Testis (tissue), 2 donors: ENCODE measurements at regions not wholly inside any gene's neighbourhood (a gene's known extent, or its start where the extent isn't known, plus 50 kb on each side); places are given as distances from the start of the nearest gene placed in this dataset.

ENCODE experiments used
- DNase-seq: peaks from one replicate; pipeline ENCODE4 v3.0.0-alpha.2; 2019
- H3K27ac ChIP-seq, 2 donors: fragments of 200-600 bp; sonication (generic); one replicate each; pipeline ENCODE4 v1.5.1; 2019
- H3K27me3 ChIP-seq: fragments of 200-600 bp; sonication (generic); one replicate; pipeline ENCODE4 v1.5.1; 2019
- H3K36me3 ChIP-seq: fragments of 200-600 bp; sonication (generic); one replicate; pipeline ENCODE4 v1.5.1; 2017; ENCODE audit warnings: low read depth; ENCODE audit errors: missing control alignments
- H3K4me1 ChIP-seq: fragments of 200-600 bp; sonication (generic); one replicate; pipeline ENCODE4 v1.5.1; 2019
- H3K4me3 ChIP-seq, 2 donors: fragments of 200-600 bp; sonication (generic); one replicate each; pipeline ENCODE4 v1.5.1; 2017 to 2019
- H3K9me3 ChIP-seq: fragments of 200-600 bp; sonication (generic); one replicate; pipeline ENCODE4 v1.5.1; 2017
- POLR2A ChIP-seq: fragments of 450-650 bp; IDR thresholded peaks from one replicate; pipeline ENCODE4 v1.6.1; 2017; ENCODE audit warnings: antibody characterized with exemption, mild to moderate bottlenecking, moderate library complexity
- WGBS, 2 donors: methylation state at CpG; one replicate each; pipeline ENCODE4 v1.1.5; 2018; 5-methylcytosine and 5-hydroxymethylcytosine counted together
- intact Hi-C: fragments of 100-400 bp; cut with DNase I; formaldehyde crosslinking; loops from one replicate; pipeline ENCODE4 v1.15.1; 2023; ENCODE audit warnings: low total_unique reads
- TF ChIP-seq, protein P1 (sequence below), 3 experiments: fragments of 450-650 bp in 2 of 3; fragments of 200-600 bp in 1 of 3; sonication (generic) in 1 of 3; IDR thresholded peaks; one replicate each; pipeline ENCODE4 v1.5.1; 2016 to 2019; ENCODE audit warnings: antibody characterized with exemption in 3 of 3, mild to moderate bottlenecking in 2 of 3, moderate library complexity in 1 of 3

DNA sequence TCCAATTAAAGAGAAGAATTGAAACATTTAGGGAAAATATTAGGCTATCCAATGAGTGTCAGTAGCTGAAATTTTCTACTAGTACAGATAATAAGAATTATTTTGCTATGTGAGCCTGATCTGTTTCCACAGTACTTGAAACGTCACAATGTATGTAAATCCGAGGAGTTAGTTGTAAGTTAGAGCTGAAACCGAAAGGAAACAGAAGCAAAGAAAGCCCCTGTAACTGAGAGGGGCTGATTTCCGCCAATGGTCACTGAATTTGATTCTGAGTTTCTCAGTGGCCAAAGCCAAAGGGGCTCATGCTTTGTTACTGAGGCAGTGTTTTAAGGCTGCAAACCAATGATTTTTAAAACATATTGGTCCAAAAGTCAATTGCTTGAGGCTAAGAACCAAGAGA lies 168.3 kb upstream of the DUSP10 start:
- no peaks in the 10 kb centered on the region for H3K9me3 ChIP-seq

DNA sequence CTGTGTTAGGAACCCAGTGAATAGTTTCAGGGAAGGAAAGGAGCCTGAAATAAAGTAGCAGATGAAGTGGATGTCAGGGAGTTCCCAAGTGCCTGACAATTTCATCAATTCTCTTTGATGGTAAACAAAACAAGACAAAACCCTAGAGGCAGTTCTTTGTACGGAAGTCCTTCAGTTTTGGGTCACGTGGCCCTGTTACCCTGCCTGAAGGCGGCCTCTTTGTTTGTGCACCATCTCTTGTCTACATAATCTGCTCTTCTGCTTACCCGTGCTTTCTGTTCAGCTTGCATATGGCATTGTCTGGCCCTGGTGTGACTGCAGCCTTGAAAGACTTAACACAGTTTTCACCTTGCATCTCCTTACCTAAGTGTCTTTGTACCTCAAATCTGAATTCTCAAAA lies 166.7 kb upstream of the DUSP10 start:
- no peak for DNase-seq
- H3K27me3 ChIP-seq = no peaks in the 10 kb centered on the region
- WGBS, 2 donors = 77 to 89% methylated on average over 4 of the region's 4 CpGs
- H3K4me1 ChIP-seq = no peaks in the 10 kb centered on the region
- H3K27ac ChIP-seq = no peak overlapping the region
- intact Hi-C loops = no loop called here
- no peak for TF ChIP-seq POLR2A
- TF ChIP-seq, protein P1, sequence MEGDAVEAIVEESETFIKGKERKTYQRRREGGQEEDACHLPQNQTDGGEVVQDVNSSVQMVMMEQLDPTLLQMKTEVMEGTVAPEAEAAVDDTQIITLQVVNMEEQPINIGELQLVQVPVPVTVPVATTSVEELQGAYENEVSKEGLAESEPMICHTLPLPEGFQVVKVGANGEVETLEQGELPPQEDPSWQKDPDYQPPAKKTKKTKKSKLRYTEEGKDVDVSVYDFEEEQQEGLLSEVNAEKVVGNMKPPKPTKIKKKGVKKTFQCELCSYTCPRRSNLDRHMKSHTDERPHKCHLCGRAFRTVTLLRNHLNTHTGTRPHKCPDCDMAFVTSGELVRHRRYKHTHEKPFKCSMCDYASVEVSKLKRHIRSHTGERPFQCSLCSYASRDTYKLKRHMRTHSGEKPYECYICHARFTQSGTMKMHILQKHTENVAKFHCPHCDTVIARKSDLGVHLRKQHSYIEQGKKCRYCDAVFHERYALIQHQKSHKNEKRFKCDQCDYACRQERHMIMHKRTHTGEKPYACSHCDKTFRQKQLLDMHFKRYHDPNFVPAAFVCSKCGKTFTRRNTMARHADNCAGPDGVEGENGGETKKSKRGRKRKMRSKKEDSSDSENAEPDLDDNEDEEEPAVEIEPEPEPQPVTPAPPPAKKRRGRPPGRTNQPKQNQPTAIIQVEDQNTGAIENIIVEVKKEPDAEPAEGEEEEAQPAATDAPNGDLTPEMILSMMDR (IDR thresholded peaks at IDR 0.05) = no peak
- no peaks in the 10 kb centered on the region for H3K9me3 ChIP-seq
- no peaks in the 10 kb centered on the region for H3K36me3 ChIP-seq
- H3K4me3 ChIP-seq = no peak overlapping the region

More for the DNA sequence above, 168.3 kb upstream of the DUSP10 start:
- Histone ChIP-seq H3K36me3 (no peaks in the 10 kb centered on the region), H3K4me3 (no peak overlapping the region), H3K4me1 (no peaks in the 10 kb centered on the region), H3K27me3 (no peaks in the 10 kb centered on the region), H3K27ac (no peak overlapping the region)
- TF ChIP-seq POLR2A = no peak
- TF ChIP-seq, protein P1 (IDR thresholded peaks at IDR 0.05) = no peak
- DNase-seq = no peak
- intact Hi-C loops = no loop called here
- 84% methylated on average over 4 of the region's 4 CpGs for WGBS, 2 donors

DNA sequence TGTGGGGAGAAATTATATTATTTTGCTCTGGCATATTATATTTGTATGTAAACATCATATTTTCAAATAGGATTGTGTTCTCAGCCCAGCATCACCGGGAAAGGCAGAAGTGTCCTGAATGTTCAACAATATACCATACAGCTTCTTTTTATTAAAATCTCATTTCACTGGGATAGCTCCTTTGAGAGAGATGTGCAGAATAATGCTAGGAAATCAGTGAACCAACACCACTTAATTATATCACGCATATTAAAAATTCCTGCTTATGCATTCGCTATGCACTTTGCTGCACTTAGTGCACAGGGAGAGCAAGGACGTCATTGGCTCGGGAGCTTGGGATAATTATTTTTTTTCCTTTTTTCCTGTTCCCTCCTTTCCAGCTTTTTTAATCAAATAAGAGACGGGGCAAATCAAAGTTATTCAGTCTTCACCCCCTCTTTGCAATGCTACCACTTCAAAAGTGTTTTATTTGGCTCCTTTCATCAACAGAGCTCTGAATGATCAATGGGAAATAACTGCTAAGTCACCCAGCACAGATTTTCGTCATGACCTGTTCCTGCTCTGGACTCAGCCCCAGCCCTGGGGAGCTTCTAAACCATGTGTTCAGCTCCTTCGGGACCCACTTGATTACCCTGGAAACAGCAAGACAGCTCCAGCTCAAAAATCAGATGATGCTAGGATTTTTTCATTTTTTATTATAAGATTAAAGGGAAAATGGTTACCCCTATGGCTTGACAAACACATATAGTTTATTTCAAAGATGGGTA lies 165.5 kb upstream of the DUSP10 start:
- Histone ChIP-seq H3K27me3 (no peaks in the 10 kb centered on the region), H3K4me1 (no peaks in the 10 kb centered on the region), H3K27ac (no peak overlapping the region), H3K9me3 (no peaks in the 10 kb centered on the region), H3K4me3 (no peak overlapping the region), H3K36me3 (no peaks in the 10 kb centered on the region)
- intact Hi-C loops = no loop called here
- TF ChIP-seq, protein P1 (IDR thresholded peaks at IDR 0.05) = no peak
- no peak for TF ChIP-seq POLR2A
- 85 to 87% methylated on average over 8 of the region's 8 CpGs for WGBS, 2 donors
- DNase-seq = no peak

DNA sequence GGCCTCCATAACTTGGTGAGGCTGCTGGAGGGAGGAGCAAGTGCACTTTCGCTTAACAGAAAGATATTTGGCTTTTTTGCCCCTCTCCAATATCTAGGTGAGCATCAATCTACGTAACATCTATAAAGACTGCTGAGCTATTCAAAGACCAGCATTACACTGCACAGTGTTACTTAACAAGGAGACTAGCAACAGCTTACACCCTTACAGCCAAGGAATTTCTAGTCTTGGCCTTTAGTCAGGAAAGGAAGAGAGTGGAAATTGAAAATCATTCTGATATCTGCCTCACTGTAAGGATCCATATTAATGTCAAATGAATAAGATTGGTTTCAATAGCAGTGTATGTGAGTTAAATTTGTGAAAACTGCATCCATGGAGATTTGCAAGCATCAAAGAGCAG lies 163.9 kb upstream of the DUSP10 start:
- Histone ChIP-seq H3K4me3 (no peak overlapping the region), H3K36me3 (no peaks in the 10 kb centered on the region), H3K27ac (no peak overlapping the region), H3K9me3 (no peaks in the 10 kb centered on the region), H3K4me1 (no peaks in the 10 kb centered on the region), H3K27me3 (no peaks in the 10 kb centered on the region)
- DNase-seq = no peak
- intact Hi-C loops = no loop called here
- TF ChIP-seq POLR2A = no peak
- TF ChIP-seq, protein P1 (IDR thresholded peaks at IDR 0.05) = no peak
- WGBS, 2 donors = 41 to 46% methylated on average over 2 of the region's 2 CpGs

DNA sequence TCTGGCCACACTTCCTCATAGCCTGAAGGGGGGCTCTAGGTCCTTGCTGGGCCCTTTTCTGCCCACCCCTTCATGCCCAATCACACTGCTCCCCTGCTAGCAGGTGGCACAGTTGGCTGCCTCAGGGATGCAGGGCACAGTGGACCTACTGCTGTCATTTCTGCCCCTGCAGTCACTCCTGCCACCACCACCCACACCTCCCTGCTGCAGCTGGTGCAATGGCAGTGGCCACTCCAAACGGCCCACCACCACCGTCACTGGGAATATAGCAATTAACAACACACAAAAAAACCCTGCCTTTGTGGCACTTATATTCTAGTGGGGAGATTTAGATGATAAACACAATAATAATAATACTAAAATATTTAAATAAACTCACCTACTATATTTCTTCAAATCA lies 162.4 kb upstream of the DUSP10 start:
- no peaks in the 10 kb centered on the region for H3K36me3 ChIP-seq
- no peak overlapping the region for H3K4me3 ChIP-seq
- H3K27me3 ChIP-seq = no peaks in the 10 kb centered on the region
- H3K9me3 ChIP-seq = no peaks in the 10 kb centered on the region
- DNase-seq = no peak
- no peaks in the 10 kb centered on the region for H3K4me1 ChIP-seq
- intact Hi-C loops = no loop called here
- no peak for TF ChIP-seq POLR2A
- TF ChIP-seq, protein P1 (IDR thresholded peaks at IDR 0.05) = no peak
- H3K27ac ChIP-seq = no peak overlapping the region
- WGBS, 2 donors = 82 to 94% methylated on average over 2 of the region's 2 CpGs
